GM12878 (cell line): ENCODE measurements at regions not wholly inside any gene's neighbourhood (a gene's known extent, or its start where the extent isn't known, plus 50 kb on each side); places are given as distances from the start of the nearest gene placed in this dataset.

Experiments
- ATAC-seq: fragments of 200-7000 bp; cut with Tn5 transposase; 3 replicates; pipeline ENCODE4 v1.9.1; 2020; ENCODE audit warnings: mild to moderate bottlenecking, moderate library complexity
- BruUV-seq: library from RNA; stranded (reverse); fragments of 400-500 nt; replicated peaks from 2 replicates; lab custom pipeline; 2021; lab: Mats Ljungman, UMichigan
- CTCF ChIA-PET: fragments of 300-600 bp; sonication (Branson Sonifier 250); formaldehyde crosslinking; extraction: SDS; loops from one replicate; lab custom pipeline; 2021; ENCODE audit warnings: inconsistent platforms; lab: Yijun Ruan, JAX
- POLR2A ChIA-PET: fragments of 350-600 bp; formaldehyde crosslinking; extraction: SDS; loops from one replicate; lab custom pipeline; 2021; ENCODE audit warnings: inconsistent platforms; lab: Charles Lee
- RAD21 ChIA-PET: fragments of 300-600 bp; sonication (Branson Sonifier 250); formaldehyde crosslinking; loops from one replicate; lab custom pipeline; 2023; ENCODE audit warnings: antibody characterized with exemption; ENCODE audit not compliant: unreplicated experiment; lab: Charles Lee
- SMC1A ChIA-PET: fragments of 300-600 bp; sonication (Branson Sonifier 250); formaldehyde crosslinking; loops from one replicate; lab custom pipeline; 2023; ENCODE audit not compliant: unreplicated experiment, uncharacterized antibody; lab: Charles Lee
- DNase-seq: peaks from one replicate; pipeline ENCODE4 v3.0.0-alpha.2; 2011; ENCODE audit warnings: low read depth, low spot score
- FAIRE-seq: peaks from 3 replicates; lab custom pipeline; 2011; peaks lifted over from hg19 to GRCh38; lab: Jason Lieb, UNC
- H2AFZ ChIP-seq: 2 replicates; pipeline ENCODE4 v1.6.0; 2011; ENCODE audit warnings: low read depth, low read length, control low read depth; ENCODE audit not compliant: control insufficient read depth
- H3K27ac ChIP-seq: 2 replicates; pipeline ENCODE4 v1.5.1; 2011; ENCODE audit warnings: control low read depth; ENCODE audit not compliant: control insufficient read depth, insufficient read depth
- H3K27me3 ChIP-seq, 2 experiments: replicated peaks in 1 of 2; 2 replicates each; pipeline versions ENCODE4 v1.6.0 to v1.6.1; 2011; ENCODE audit warnings: low read length in 1 of 2; ENCODE audit not compliant: control insufficient read depth in 2 of 2, insufficient read depth in 2 of 2
- H3K36me3 ChIP-seq, 2 experiments: 2 replicates each; pipeline ENCODE4 v1.5.1; 2011; ENCODE audit warnings: low read length in 1 of 2; ENCODE audit not compliant: control insufficient read depth in 2 of 2, insufficient read depth in 2 of 2
- H3K4me1 ChIP-seq: 2 replicates; pipeline ENCODE4 v1.6.1; 2011; ENCODE audit warnings: mild to moderate bottlenecking, low read length, moderate library complexity, mixed read lengths; ENCODE audit not compliant: control insufficient read depth, insufficient read depth
- H3K4me2 ChIP-seq: 2 replicates; pipeline ENCODE4 v1.6.0; 2011; ENCODE audit warnings: control low read depth; ENCODE audit not compliant: control insufficient read depth, insufficient read depth
- H3K4me3 ChIP-seq: fragments of 200-600 bp; sonication (generic); 2 replicates; pipeline ENCODE4 v1.5.1; 2016
- H3K79me2 ChIP-seq: 2 replicates; pipeline ENCODE4 v1.6.0; 2011; ENCODE audit warnings: low read length; ENCODE audit not compliant: control insufficient read depth, insufficient read depth
- H3K9ac ChIP-seq: 2 replicates; pipeline ENCODE4 v1.8.0; 2011; ENCODE audit warnings: low read length, control low read depth, mixed read lengths; ENCODE audit not compliant: control insufficient read depth, insufficient read depth
- H3K9me3 ChIP-seq: replicated peaks from 3 replicates; pipeline ENCODE4 v1.5.1; 2011; ENCODE audit warnings: mild to moderate bottlenecking, low read length; ENCODE audit not compliant: control insufficient read depth, insufficient read depth
- H4K20me1 ChIP-seq: 2 replicates; pipeline ENCODE4 v1.6.0; 2011; ENCODE audit not compliant: control insufficient read depth, insufficient read depth
- EP300 ChIP-seq, 2 experiments: fragments of 150-350 bp in 1 of 2; IDR thresholded peaks; 2 replicates each; pipeline ENCODE4 v1.6.1; 2011 to 2012; ENCODE audit warnings: low read depth in 2 of 2, low read length in 2 of 2, borderline replicate concordance in 1 of 2, improper control_type of control experiment in 1 of 2, inconsistent platforms in 1 of 2; ENCODE audit not compliant: control insufficient read depth in 1 of 2
- EZH2 ChIP-seq: IDR thresholded peaks from 2 replicates; pipeline ENCODE4 v1.6.1; 2012; ENCODE audit warnings: low read depth, mild to moderate bottlenecking, control low read depth, inconsistent platforms, low read length, borderline replicate concordance; ENCODE audit not compliant: control insufficient read depth
- KAT2A ChIP-seq: conservative IDR thresholded peaks from 2 replicates; pipeline ENCODE4 v1.6.1; 2011; ENCODE audit warnings: low read depth, low read length; ENCODE audit not compliant: control insufficient read depth
- POLR2A ChIP-seq: IDR thresholded peaks from 2 replicates; pipeline ENCODE4 v1.6.1; 2011; ENCODE audit warnings: low read depth, mild to moderate bottlenecking, low read length
- SIX5 ChIP-seq: IDR thresholded peaks from 2 replicates; pipeline ENCODE4 v1.6.1; 2011; ENCODE audit warnings: mild to moderate bottlenecking, low read depth, low read length, moderate library complexity; ENCODE audit not compliant: severe bottlenecking
- STAT1 ChIP-seq: fragments of 450-650 bp; conservative IDR thresholded peaks from 2 replicates; pipeline ENCODE4 v1.6.1; 2014; ENCODE audit warnings: antibody characterized with exemption, mild to moderate bottlenecking
- WGBS: methylation state at CpG from one replicate; pipeline ENCODE4 v1.1.6; 2016; ENCODE audit warnings: low lambda C conversion rate; ENCODE audit not compliant: insufficient replicate concordance, insufficient coverage; ENCODE audit errors: missing lambda C conversion rate; 5-methylcytosine and 5-hydroxymethylcytosine counted together
- in situ Hi-C: fragments of 300-500 bp; cut with MboI; formaldehyde crosslinking; loops from 9 replicates; pipeline ENCODE4 v1.14.3; 2018; ENCODE audit warnings: mixed read lengths
- intact Hi-C: fragments of 100-400 bp; cut with micrococcal nuclease; formaldehyde crosslinking; loops from one replicate; pipeline ENCODE4 v1.14.2; 2022; ENCODE audit not compliant: unreplicated experiment
- TF ChIP-seq, protein P1 (sequence below): fragments of 450-650 bp; formaldehyde crosslinking; IDR thresholded peaks from 2 replicates; pipeline ENCODE4 v1.4.0; 2020; ENCODE audit warnings: mild to moderate bottlenecking, moderate library complexity
- TF ChIP-seq, protein P2 (sequence below): fragments of 450-650 bp; IDR thresholded peaks from 2 replicates; pipeline ENCODE4 v1.6.1; 2017; ENCODE audit warnings: antibody characterized with exemption, mild to moderate bottlenecking, moderate library complexity
- TF ChIP-seq, protein P3 (sequence below): fragments of 450-650 bp; IDR thresholded peaks from 2 replicates; pipeline ENCODE4 v1.6.1; 2017; ENCODE audit warnings: mild to moderate bottlenecking, low read depth, inconsistent platforms; ENCODE audit not compliant: poor library complexity, severe bottlenecking

DNA sequence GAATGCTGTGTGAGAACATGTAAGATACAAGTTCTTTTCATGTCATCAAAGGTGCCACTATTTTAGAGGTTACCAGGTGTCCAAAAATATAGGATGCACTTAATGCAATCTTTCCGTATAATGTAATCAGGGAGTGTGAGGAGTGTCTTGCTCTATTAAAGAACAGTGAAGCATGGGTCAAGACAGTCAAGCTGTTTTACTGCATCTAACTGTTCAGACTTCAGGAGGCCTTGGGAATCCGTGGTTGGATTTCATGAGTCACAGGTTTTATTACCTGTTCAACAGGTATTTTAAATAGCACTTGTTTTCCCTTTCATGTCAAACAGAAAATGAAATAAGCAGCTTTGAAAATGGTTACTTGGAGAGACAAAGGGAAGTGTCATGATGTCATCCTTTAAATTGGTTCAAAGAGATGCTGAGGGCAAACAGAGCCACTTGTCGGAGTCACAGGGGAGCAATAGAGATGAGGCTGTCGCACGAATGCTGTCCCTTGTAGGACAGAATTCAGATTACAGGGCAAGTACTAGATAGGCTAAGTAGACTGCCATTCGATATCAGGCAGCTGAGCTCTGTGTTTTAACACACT is 621.5 kb downstream of the QKI start (continued):
- TF ChIP-seq, protein P1, sequence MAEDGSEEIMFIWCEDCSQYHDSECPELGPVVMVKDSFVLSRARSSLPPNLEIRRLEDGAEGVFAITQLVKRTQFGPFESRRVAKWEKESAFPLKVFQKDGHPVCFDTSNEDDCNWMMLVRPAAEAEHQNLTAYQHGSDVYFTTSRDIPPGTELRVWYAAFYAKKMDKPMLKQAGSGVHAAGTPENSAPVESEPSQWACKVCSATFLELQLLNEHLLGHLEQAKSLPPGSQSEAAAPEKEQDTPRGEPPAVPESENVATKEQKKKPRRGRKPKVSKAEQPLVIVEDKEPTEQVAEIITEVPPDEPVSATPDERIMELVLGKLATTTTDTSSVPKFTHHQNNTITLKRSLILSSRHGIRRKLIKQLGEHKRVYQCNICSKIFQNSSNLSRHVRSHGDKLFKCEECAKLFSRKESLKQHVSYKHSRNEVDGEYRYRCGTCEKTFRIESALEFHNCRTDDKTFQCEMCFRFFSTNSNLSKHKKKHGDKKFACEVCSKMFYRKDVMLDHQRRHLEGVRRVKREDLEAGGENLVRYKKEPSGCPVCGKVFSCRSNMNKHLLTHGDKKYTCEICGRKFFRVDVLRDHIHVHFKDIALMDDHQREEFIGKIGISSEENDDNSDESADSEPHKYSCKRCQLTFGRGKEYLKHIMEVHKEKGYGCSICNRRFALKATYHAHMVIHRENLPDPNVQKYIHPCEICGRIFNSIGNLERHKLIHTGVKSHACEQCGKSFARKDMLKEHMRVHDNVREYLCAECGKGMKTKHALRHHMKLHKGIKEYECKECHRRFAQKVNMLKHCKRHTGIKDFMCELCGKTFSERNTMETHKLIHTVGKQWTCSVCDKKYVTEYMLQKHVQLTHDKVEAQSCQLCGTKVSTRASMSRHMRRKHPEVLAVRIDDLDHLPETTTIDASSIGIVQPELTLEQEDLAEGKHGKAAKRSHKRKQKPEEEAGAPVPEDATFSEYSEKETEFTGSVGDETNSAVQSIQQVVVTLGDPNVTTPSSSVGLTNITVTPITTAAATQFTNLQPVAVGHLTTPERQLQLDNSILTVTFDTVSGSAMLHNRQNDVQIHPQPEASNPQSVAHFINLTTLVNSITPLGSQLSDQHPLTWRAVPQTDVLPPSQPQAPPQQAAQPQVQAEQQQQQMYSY (CRISPR knock-in tag): no peak
- no peak for TF ChIP-seq EP300 (IDR thresholded peaks at IDR 0.05; ENCODE audit: borderline replicate concordance in 1 of 2, control insufficient read depth in 1 of 2, low read depth in 2 of 2, low read length in 2 of 2)

DNA sequence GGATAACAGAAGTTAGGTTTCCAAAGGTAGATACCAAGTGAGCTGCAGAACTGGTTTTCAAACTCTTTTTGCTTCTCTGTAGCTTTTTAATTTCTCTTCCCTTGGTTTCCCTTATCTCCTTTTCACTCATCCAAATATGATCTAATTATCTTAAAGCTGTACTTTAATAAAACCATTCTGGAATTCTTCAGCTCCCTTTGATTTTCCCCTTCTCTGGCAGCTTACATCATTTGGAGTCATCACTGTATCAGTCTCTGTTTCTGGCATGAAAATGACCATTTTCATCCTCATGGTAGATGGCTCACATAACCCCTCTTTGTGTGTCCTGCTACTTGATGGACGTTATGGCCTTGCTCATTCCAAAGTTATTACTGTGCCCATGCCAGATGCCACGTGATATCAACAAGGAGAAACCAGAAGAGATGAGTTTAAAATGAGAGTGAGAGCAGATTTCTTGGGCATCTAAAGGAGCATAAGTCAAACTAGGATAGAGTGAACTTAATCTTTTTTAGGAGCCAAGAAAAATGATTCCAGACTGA is 620.2 kb downstream of the QKI start:
- no peaks in the 10 kb centered on the region for H4K20me1 ChIP-seq
- POLR2A ChIA-PET: no interaction called here
- SMC1A ChIA-PET: no interaction called here
- no peak overlapping the region for H3K4me2 ChIP-seq
- CTCF ChIA-PET: no interaction called here
- DNase-seq (no peak), FAIRE-seq (no peak), ATAC-seq (no peak)
- RAD21 ChIA-PET: no interaction called here
- H3K9me3 ChIP-seq: no peaks in the 10 kb centered on the region
- no peak overlapping the region for H3K27ac ChIP-seq
- H3K79me2 ChIP-seq: no peaks in the 10 kb centered on the region
- no peak overlapping the region for H2AFZ ChIP-seq
- no peaks in the 10 kb centered on the region for H3K27me3 ChIP-seq
- in situ Hi-C loops: no loop called here
- no peak overlapping the region for H3K4me3 ChIP-seq
- no TSS peak for BruUV-seq
- 0% methylated on average over 2 of the region's 2 CpGs for WGBS
- TF ChIP-seq, protein P2, sequence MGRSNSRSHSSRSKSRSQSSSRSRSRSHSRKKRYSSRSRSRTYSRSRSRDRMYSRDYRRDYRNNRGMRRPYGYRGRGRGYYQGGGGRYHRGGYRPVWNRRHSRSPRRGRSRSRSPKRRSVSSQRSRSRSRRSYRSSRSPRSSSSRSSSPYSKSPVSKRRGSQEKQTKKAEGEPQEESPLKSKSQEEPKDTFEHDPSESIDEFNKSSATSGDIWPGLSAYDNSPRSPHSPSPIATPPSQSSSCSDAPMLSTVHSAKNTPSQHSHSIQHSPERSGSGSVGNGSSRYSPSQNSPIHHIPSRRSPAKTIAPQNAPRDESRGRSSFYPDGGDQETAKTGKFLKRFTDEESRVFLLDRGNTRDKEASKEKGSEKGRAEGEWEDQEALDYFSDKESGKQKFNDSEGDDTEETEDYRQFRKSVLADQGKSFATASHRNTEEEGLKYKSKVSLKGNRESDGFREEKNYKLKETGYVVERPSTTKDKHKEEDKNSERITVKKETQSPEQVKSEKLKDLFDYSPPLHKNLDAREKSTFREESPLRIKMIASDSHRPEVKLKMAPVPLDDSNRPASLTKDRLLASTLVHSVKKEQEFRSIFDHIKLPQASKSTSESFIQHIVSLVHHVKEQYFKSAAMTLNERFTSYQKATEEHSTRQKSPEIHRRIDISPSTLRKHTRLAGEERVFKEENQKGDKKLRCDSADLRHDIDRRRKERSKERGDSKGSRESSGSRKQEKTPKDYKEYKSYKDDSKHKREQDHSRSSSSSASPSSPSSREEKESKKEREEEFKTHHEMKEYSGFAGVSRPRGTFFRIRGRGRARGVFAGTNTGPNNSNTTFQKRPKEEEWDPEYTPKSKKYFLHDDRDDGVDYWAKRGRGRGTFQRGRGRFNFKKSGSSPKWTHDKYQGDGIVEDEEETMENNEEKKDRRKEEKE: no peak
- TF ChIP-seq, protein P3, sequence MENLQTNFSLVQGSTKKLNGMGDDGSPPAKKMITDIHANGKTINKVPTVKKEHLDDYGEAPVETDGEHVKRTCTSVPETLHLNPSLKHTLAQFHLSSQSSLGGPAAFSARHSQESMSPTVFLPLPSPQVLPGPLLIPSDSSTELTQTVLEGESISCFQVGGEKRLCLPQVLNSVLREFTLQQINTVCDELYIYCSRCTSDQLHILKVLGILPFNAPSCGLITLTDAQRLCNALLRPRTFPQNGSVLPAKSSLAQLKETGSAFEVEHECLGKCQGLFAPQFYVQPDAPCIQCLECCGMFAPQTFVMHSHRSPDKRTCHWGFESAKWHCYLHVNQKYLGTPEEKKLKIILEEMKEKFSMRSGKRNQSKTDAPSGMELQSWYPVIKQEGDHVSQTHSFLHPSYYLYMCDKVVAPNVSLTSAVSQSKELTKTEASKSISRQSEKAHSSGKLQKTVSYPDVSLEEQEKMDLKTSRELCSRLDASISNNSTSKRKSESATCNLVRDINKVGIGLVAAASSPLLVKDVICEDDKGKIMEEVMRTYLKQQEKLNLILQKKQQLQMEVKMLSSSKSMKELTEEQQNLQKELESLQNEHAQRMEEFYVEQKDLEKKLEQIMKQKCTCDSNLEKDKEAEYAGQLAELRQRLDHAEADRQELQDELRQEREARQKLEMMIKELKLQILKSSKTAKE: no peak
- no peak for TF ChIP-seq SIX5
- TF ChIP-seq EZH2: no peak
- TF ChIP-seq KAT2A: no peak
- TF ChIP-seq POLR2A: no peak
- TF ChIP-seq STAT1: no peak
- H3K9ac ChIP-seq: no peak overlapping the region
- H3K36me3 ChIP-seq: no peaks in the 10 kb centered on the region
- no peaks in the 10 kb centered on the region for H3K4me1 ChIP-seq
- intact Hi-C loops: no loop called here
